GM13977 (cell line): ENCODE measurements at regions not wholly inside any gene's neighbourhood (a gene's known extent, or its start where the extent isn't known, plus 50 kb on each side); places are given as distances from the start of the nearest gene placed in this dataset.

Experiments
- DNase-seq: peaks from one replicate; pipeline ENCODE4 v3.0.0; 2012; ENCODE audit warnings: low spot score
- CTCF ChIP-seq: IDR thresholded peaks from 2 replicates; pipeline ENCODE4 v1.5.1; 2012; ENCODE audit warnings: mild to moderate bottlenecking, control low read depth; ENCODE audit not compliant: insufficient read depth; ENCODE audit errors: extremely low read depth, missing control alignments
- in situ Hi-C: fragments of 300-500 bp; cut with MboI; formaldehyde crosslinking; loops from one replicate; pipeline ENCODE4 v1.12.0; 2022; ENCODE audit warnings: low sequenced_read_pairs, low pct_unique_long_range_greater_than_20kb, mixed read lengths, inconsistent platforms; ENCODE audit not compliant: unreplicated experiment

DNA sequence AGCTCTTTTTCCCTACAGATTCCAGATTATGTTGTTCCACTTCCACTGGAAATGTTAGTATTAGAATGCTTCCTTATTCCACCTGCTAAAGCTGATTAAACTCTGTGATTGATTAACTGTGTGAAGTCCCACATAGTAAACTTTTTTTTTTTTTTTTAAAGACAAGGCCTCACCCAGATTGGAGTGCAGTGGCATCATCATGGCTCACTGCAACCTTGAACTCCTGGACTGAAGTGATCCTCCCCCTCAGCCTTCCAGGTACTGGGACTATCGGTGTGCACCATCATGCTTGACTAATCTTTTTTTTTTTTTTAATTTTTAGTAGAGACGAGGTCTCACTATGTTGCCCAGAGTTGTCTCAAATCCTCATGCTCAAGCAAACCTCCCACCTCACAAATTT is 108.5 kb upstream of the RBMS1 start:
- TF ChIP-seq CTCF: no peak
- in situ Hi-C loops: no loop called here
- DNase-seq: no peak

DNA sequence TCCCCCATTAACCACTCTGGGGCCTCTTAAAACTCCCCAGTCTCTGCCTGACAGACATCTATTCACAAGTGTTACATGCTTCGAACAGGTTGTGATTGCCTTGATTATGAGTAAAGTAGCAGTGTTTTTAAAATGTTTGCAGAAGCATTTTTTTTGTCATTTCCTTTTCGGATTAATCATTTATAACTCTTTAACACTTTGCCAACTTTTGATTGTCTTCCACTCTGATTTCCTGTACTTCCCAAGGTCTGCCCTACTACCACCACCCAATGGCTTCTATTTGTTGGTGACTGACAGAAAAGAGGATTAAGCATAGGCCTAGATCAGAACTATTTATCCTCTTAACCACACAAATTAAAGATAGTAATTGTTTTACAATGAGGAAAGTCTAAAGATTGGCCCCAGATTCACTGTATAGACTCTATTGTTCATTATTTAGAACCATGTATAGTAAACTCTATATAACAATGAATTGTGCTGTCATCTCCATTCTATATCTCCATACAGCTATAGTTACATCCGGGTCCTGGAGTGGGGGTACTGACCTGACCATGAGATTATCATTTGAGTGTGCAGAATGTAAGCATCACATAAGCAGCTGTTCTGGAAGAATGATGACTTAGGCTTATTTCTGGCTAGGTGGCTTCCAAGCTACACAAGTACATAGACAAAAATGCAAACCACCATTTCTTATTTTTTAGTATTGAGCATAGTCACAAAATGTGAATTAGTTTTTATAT is 110.3 kb upstream of the RBMS1 start:
- no peak for DNase-seq
- in situ Hi-C loops: no loop called here
- TF ChIP-seq CTCF: no peak

DNA sequence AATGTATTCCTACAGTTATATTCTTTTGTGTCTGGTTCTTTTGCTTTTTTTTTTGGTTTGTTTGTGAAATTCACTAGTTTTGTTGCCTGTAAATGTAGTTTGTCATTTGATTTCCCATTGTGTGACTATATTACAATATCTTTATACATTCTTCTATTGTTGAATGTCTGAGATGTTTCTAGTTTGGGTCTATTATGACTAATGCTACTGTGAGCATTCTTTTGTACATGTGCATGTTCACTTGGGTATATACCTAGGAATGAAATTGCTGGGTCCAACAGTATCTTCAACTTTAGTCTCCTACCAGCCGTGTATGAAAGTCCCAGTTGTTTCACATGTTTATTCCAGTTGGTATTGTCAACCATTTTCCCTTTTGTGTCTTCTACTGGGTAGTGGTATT is 112.7 kb upstream of the RBMS1 start:
- no peak for DNase-seq

GRCh38 chr2:160608599-160608998 is 115.0 kb upstream of the RBMS1 start:
- DNase-seq: no peak
- TF ChIP-seq CTCF: no peak
- in situ Hi-C loops: no loop called here

More for the DNA sequence above, 112.7 kb upstream of the RBMS1 start:
- no peak for TF ChIP-seq CTCF
- in situ Hi-C loops: no loop called here

- no peak for TF ChIP-seq CTCF
- DNase-seq: no peak
- in situ Hi-C loops: no loop called here
Observed at GRCh38 chr2:160609346-160609745, 115.7 kb upstream of the RBMS1 start.

DNA sequence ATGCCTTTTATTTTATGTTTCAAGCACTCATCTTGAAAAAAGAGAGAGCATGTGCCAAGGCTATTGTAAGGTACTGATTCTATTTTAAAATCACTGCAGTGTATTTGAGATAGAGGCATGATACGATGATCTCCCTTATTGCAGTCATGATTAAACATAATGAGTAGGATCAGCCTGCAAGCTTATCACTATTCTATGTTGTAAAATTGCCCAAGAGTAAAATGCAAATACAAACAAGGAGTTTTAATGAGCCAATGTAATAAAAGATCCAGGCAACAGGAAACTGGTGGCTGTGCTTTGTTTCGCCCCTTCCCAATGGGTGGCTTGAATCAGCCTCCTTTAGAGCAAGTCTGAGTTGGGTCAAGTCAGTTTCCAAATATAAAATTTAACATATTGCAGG is 116.4 kb upstream of the RBMS1 start:
- no peak for DNase-seq
- in situ Hi-C loops: no loop called here
- TF ChIP-seq CTCF: no peak

GRCh38 chr2:160612266-160612856 is 118.8 kb upstream of the RBMS1 start:
- in situ Hi-C loops: no loop called here
- no peak for DNase-seq
- TF ChIP-seq CTCF: no peak
